HG03175 (cell line): ENCODE measurements at regions not wholly inside any gene's neighbourhood (a gene's known extent, or its start where the extent isn't known, plus 50 kb on each side); places are given as distances from the start of the nearest gene placed in this dataset.
"Not testable (repeated sequence)": the region's sequence is repeated elsewhere in the genome, so short reads cannot be mapped to it uniquely, and the experiment has no call there.

Source experiments
- ATAC-seq: cut with Tn5 transposase; IDR thresholded peaks from one replicate; pipeline ENCODE4 v1.9.1; 2021; ENCODE audit warnings: mild to moderate bottlenecking, moderate library complexity; ENCODE audit not compliant: unreplicated experiment

GRCh38 chr3:139113231-139113992 is 68.7 kb upstream of the PRR23C start:
- no peak for ATAC-seq

- ATAC-seq: no peak
Observed at GRCh38 chr3:139113993-139114375, 69.3 kb upstream of the PRR23C start.

- ATAC-seq: not testable (repeated sequence)
Observed at GRCh38 chr3:139116631-139117030, 71.9 kb upstream of the PRR23C start.

GRCh38 chr3:139117136-139117675 is 72.5 kb upstream of the PRR23C start:
- ATAC-seq: no peak

GRCh38 chr3:139117883-139118760 is 73.4 kb upstream of the PRR23C start:
- no peak for ATAC-seq

- no peak for ATAC-seq
Observed at GRCh38 chr3:139118835-139119234, 74.1 kb upstream of the PRR23C start.

- no peak for ATAC-seq
Observed at GRCh38 chr3:139119331-139120025, 74.8 kb upstream of the PRR23C start.

GRCh38 chr3:139120086-139121056 is 75.7 kb upstream of the PRR23C start:
- no peak for ATAC-seq

GRCh38 chr3:139121513-139122220 is 77.0 kb upstream of the PRR23C start:
- no peak for ATAC-seq

- no peak for ATAC-seq
Observed at GRCh38 chr3:139122221-139122581, 77.5 kb upstream of the PRR23C start.

GRCh38 chr3:139122612-139123011 is 77.9 kb upstream of the PRR23C start:
- ATAC-seq: no peak

- no peak for ATAC-seq
Observed at GRCh38 chr3:139123377-139124095, 78.8 kb upstream of the PRR23C start.

- ATAC-seq: no peak
Observed at GRCh38 chr3:139124197-139124596, 79.5 kb upstream of the PRR23C start.

GRCh38 chr3:139127101-139127500 is 82.4 kb upstream of the PRR23C start:
- no peak for ATAC-seq

- ATAC-seq: not testable (repeated sequence)
Observed at GRCh38 chr3:139127629-139128028, 82.9 kb upstream of the PRR23C start.

GRCh38 chr3:139128803-139129202 is 84.1 kb upstream of the PRR23C start:
- ATAC-seq: no peak

GRCh38 chr3:139129892-139130291 is 85.2 kb upstream of the PRR23C start:
- ATAC-seq: no peak

GRCh38 chr3:139130390-139131140 is 85.9 kb upstream of the PRR23C start:
- ATAC-seq: no peak
